ENCODE measurements at regions not wholly inside any gene's neighbourhood (a gene's known extent, or its start where the extent isn't known, plus 50 kb on each side); places are given as distances from the start of the nearest gene placed in this dataset.

DNA sequence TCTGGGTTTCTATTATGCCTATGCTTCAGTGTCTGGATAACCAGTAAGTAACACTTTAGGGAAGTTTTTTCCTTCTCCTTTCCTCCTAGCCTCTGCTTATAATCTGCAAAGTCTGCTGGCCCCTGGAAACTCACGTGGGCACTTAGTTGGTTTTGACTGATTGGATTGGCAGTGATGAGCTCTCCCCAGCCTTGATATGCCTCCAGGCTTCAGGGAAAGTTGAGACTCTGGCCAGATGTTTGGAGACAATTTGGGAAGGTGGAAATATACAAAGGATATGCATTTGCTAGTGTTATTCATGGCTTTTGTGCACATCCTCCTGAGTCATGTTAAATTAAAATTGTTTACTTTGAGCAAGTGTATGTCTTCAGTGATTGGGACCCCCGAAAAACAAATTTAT is 160.2 kb upstream of the IL12B start:
- TF ChIP-seq POLR2A (IDR thresholded peaks at IDR 0.05): no peak
- TF ChIP-seq, protein P1, sequence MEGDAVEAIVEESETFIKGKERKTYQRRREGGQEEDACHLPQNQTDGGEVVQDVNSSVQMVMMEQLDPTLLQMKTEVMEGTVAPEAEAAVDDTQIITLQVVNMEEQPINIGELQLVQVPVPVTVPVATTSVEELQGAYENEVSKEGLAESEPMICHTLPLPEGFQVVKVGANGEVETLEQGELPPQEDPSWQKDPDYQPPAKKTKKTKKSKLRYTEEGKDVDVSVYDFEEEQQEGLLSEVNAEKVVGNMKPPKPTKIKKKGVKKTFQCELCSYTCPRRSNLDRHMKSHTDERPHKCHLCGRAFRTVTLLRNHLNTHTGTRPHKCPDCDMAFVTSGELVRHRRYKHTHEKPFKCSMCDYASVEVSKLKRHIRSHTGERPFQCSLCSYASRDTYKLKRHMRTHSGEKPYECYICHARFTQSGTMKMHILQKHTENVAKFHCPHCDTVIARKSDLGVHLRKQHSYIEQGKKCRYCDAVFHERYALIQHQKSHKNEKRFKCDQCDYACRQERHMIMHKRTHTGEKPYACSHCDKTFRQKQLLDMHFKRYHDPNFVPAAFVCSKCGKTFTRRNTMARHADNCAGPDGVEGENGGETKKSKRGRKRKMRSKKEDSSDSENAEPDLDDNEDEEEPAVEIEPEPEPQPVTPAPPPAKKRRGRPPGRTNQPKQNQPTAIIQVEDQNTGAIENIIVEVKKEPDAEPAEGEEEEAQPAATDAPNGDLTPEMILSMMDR (IDR thresholded peaks at IDR 0.05): no peak

Measured in uterus (tissue), 2 donors.